ENCODE measurements at regions not wholly inside any gene's neighbourhood (a gene's known extent, or its start where the extent isn't known, plus 50 kb on each side); places are given as distances from the start of the nearest gene placed in this dataset.
A peak's percentile ranks its signal among the peaks of the same experiment; 100 is the strongest.

GRCh38 chr11:86741839-86742805, 58.2 kb upstream of the PRSS23 start (continued):
- TF ChIP-seq CBX3 (IDR thresholded peaks at IDR 0.05; ENCODE audit: borderline replicate concordance in 1 of 2, low read length in 2 of 2) = no peak
- TF ChIP-seq POLR2AphosphoS5 (IDR thresholded peaks at IDR 0.05; ENCODE audit: control insufficient read depth, insufficient read depth, low read depth, low read length) = no peak
- TF ChIP-seq SMARCA4 (IDR thresholded peaks at IDR 0.05) = peak; percentile 41; the same call in 1 of the 2 replicates
- no peak for TF ChIP-seq SIX5 (IDR thresholded peaks at IDR 0.05; ENCODE audit: borderline replicate concordance in 1 of 2, insufficient read depth in 1 of 2, low read depth in 1 of 2, low read length in 2 of 2)
- 0 out of 2 replicates have a peak, but pooled peaks have one; percentile 1 for TF ChIP-seq ZNF589 (CRISPR knock-in tag; IDR thresholded peaks at IDR 0.05; ENCODE audit: low read depth)
- TF ChIP-seq KAT8 (IDR thresholded peaks at IDR 0.05; ENCODE audit: low read depth) = no peak
- no peak for TF ChIP-seq IRF2 (CRISPR knock-in tag; IDR thresholded peaks at IDR 0.05)
- TF ChIP-seq ESRRB (CRISPR knock-in tag; IDR thresholded peaks at IDR 0.05; ENCODE audit: borderline replicate concordance) = no peak
- TF ChIP-seq ZNF512 (tag; IDR thresholded peaks at IDR 0.05) = no peak
- no peak for TF ChIP-seq MYNN (IDR thresholded peaks at IDR 0.05)
- TF ChIP-seq MYNN (CRISPR knock-in tag; IDR thresholded peaks at IDR 0.05) = no peak
- TF ChIP-seq HLTF (IDR thresholded peaks at IDR 0.05) = no peak
- TF ChIP-seq ZNF324 (CRISPR knock-in tag; IDR thresholded peaks at IDR 0.05) = no peak
- TF ChIP-seq POLR3G (IDR thresholded peaks at IDR 0.05; ENCODE audit: extremely low read depth, insufficient read length, insufficient replicate concordance) = no peak
- 0 out of 2 replicates have a peak, but pooled peaks have one; percentile 42 for TF ChIP-seq PTTG1 (tag; IDR thresholded peaks at IDR 0.05; ENCODE audit: low read depth)
- TF ChIP-seq MCM7 (IDR thresholded peaks at IDR 0.05) = no peak
- TF ChIP-seq BCLAF1 (IDR thresholded peaks at IDR 0.05; ENCODE audit: borderline replicate concordance in 1 of 2, control insufficient read depth in 1 of 2, low read depth in 2 of 2, low read length in 1 of 2) = no peak
- no peak for TF ChIP-seq ZNF586 (CRISPR knock-in tag; conservative IDR thresholded peaks at IDR 0.05)
- TF ChIP-seq SMAD3 (CRISPR knock-in tag; conservative IDR thresholded peaks at IDR 0.05) = no peak
- no peak for TF ChIP-seq PML (IDR thresholded peaks at IDR 0.05; ENCODE audit: low read length)
- no peak for TF ChIP-seq TFAM (CRISPR knock-in tag; conservative IDR thresholded peaks at IDR 0.05)
- no peak for TF ChIP-seq TAF1 (IDR thresholded peaks at IDR 0.05; ENCODE audit: control insufficient read depth, extremely low read depth, insufficient read depth, low read length, severe bottlenecking)
- TF ChIP-seq CBFA2T3 (IDR thresholded peaks at IDR 0.05) = no peak

Data from K562 (cell line).